PC-9 (cell line): ENCODE measurements at regions not wholly inside any gene's neighbourhood (a gene's known extent, or its start where the extent isn't known, plus 50 kb on each side); places are given as distances from the start of the nearest gene placed in this dataset.

Experiments
- BruUV-seq: library from RNA; stranded (reverse); fragments of 400-500 nt; replicated peaks from 2 replicates; lab custom pipeline; 2021; lab: Mats Ljungman, UMichigan
- CTCF ChIA-PET: fragments of 300-600 bp; sonication (Branson Sonifier 250); formaldehyde crosslinking; loops from one replicate; lab custom pipeline; 2022; ENCODE audit warnings: antibody characterized with exemption; lab: Charles Lee
- POLR2A ChIA-PET: fragments of 300-600 bp; sonication (Branson Sonifier 250); formaldehyde crosslinking; loops from one replicate; lab custom pipeline; 2022; ENCODE audit warnings: antibody characterized with exemption; ENCODE audit not compliant: unreplicated experiment; lab: Charles Lee
- DNase-seq, 2 experiments: peaks; one replicate each; pipeline versions ENCODE4 v3.0.0 to v3.0.0-alpha.2; 2015 to 2022; ENCODE audit warnings: mixed read lengths in 1 of 2
- H2AFZ ChIP-seq: fragments of 200-600 bp; sonication (generic); 2 replicates; pipeline ENCODE4 v1.8.1; 2017; ENCODE audit warnings: antibody characterized with exemption
- H3F3A ChIP-seq: fragments of 200-600 bp; sonication (generic); 2 replicates; pipeline ENCODE4 v1.8.1; 2017; ENCODE audit warnings: antibody characterized with exemption, mild to moderate bottlenecking, low read depth; ENCODE audit not compliant: insufficient read depth
- H3K27ac ChIP-seq: fragments of 200-600 bp; sonication (generic); 2 replicates; pipeline ENCODE4 v1.6.1; 2016; ENCODE audit warnings: mixed run types
- H3K27me3 ChIP-seq: fragments of 200-600 bp; sonication (generic); 2 replicates; pipeline ENCODE4 v1.6.1; 2016; ENCODE audit warnings: low read depth, mixed run types; ENCODE audit not compliant: insufficient read depth
- H3K36me3 ChIP-seq: fragments of 200-600 bp; sonication (generic); 2 replicates; pipeline ENCODE4 v1.6.1; 2016; ENCODE audit warnings: low read depth, mixed run types
- H3K4me1 ChIP-seq: fragments of 200-600 bp; sonication (generic); replicated peaks from 2 replicates; pipeline ENCODE4 v1.6.1; 2016; ENCODE audit warnings: mixed run types; ENCODE audit not compliant: insufficient read depth
- H3K4me2 ChIP-seq: fragments of 200-600 bp; sonication (generic); 2 replicates; pipeline ENCODE4 v1.6.1; 2017; ENCODE audit warnings: mixed run types
- H3K4me3 ChIP-seq: fragments of 200-600 bp; sonication (generic); 2 replicates; pipeline ENCODE4 v1.6.1; 2016; ENCODE audit warnings: mixed run types
- H3K79me2 ChIP-seq: fragments of 200-600 bp; sonication (generic); 2 replicates; pipeline ENCODE4 v1.6.1; 2017; ENCODE audit warnings: low read depth, mixed run types
- H3K9me2 ChIP-seq: fragments of 200-600 bp; sonication (generic); 2 replicates; pipeline ENCODE4 v1.8.1; 2017; ENCODE audit warnings: mild to moderate bottlenecking; ENCODE audit not compliant: insufficient read depth
- H3K9me3 ChIP-seq: fragments of 200-600 bp; sonication (generic); 2 replicates; pipeline ENCODE4 v1.8.1; 2016; ENCODE audit warnings: low read depth; ENCODE audit not compliant: insufficient read depth
- H4K20me1 ChIP-seq: fragments of 200-600 bp; sonication (generic); 2 replicates; pipeline ENCODE4 v1.8.1; 2017; ENCODE audit not compliant: insufficient read depth
- EZH2 ChIP-seq: fragments of 200-600 bp; sonication (generic); IDR thresholded peaks from 2 replicates; pipeline ENCODE4 v1.8.0; 2017; ENCODE audit warnings: antibody characterized with exemption, low read depth
- intact Hi-C: fragments of 100-400 bp; cut with micrococcal nuclease; formaldehyde crosslinking; loops from one replicate; pipeline ENCODE4 v1.10.0; 2022; ENCODE audit not compliant: unreplicated experiment
- TF ChIP-seq, protein P1 (sequence below): fragments of 200-600 bp; sonication (generic); conservative IDR thresholded peaks from 2 replicates; pipeline ENCODE4 v1.6.1; 2017; ENCODE audit warnings: mixed run types, antibody characterized with exemption, mild to moderate bottlenecking, moderate library complexity

DNA sequence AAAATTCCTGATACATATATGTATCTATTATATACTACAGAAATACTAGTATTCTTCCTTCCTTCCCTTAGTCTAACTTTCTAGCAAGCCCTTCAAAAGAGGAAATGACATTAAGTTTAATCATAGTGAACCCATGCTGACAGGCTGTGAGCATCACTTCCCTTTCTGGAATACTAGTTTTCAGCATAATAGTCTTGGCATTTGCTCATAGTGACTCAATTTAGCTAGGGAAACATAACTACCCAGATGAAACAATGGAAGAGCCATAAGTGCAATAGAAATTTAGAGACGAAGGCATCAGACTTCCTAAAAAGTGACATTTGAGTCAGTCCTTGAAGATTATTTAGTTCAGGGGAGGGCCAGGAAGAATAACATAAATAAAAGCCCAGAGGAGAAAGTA, 184.5 kb upstream of the CRY1 start:
- Histone ChIP-seq H3K4me2 (no peak overlapping the region), H3K79me2 (no peaks in the 10 kb centered on the region), H3K36me3 (no peaks in the 10 kb centered on the region), H3F3A (no peaks in the 10 kb centered on the region), H3K4me1 (no peaks in the 10 kb centered on the region; the same call in 1 of the 2 replicates), H4K20me1 (no peaks in the 10 kb centered on the region), H3K27ac (no peak overlapping the region), H3K27me3 (no peaks in the 10 kb centered on the region), H3K9me3 (no peaks in the 10 kb centered on the region; the same call in 1 of the 2 replicates), H3K9me2 (no peaks in the 10 kb centered on the region), H3K4me3 (no peak overlapping the region), H2AFZ (no peak overlapping the region)
- BruUV-seq, result no TSS peak
- intact Hi-C loops, result no loop called here
- TF ChIP-seq EZH2, result no peak
- TF ChIP-seq, protein P1, sequence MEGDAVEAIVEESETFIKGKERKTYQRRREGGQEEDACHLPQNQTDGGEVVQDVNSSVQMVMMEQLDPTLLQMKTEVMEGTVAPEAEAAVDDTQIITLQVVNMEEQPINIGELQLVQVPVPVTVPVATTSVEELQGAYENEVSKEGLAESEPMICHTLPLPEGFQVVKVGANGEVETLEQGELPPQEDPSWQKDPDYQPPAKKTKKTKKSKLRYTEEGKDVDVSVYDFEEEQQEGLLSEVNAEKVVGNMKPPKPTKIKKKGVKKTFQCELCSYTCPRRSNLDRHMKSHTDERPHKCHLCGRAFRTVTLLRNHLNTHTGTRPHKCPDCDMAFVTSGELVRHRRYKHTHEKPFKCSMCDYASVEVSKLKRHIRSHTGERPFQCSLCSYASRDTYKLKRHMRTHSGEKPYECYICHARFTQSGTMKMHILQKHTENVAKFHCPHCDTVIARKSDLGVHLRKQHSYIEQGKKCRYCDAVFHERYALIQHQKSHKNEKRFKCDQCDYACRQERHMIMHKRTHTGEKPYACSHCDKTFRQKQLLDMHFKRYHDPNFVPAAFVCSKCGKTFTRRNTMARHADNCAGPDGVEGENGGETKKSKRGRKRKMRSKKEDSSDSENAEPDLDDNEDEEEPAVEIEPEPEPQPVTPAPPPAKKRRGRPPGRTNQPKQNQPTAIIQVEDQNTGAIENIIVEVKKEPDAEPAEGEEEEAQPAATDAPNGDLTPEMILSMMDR, result no peak
- no peak for DNase-seq
- POLR2A ChIA-PET, result no interaction called here
- CTCF ChIA-PET, result no interaction called here

DNA sequence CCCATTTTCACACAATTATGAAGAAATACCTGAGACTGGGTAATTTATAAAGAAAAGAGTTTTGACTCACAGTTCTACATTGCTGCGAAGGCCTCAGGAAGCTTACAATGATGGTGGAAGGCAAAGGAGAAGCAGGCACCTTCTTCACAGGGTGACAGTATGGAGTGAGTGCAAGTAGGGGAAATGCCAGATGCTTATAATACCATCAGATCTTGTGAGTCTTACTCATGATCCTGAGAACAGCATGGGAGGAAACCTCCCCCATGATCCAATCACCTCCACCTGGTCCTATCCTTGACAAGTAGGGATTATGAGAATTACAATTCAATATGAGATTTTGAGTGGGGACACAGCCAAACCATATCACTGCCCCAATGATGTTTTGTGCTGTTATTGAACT, 189.3 kb upstream of the CRY1 start:
- no peaks in the 10 kb centered on the region for H3K36me3 ChIP-seq
- no peak overlapping the region for H2AFZ ChIP-seq
- BruUV-seq, result no TSS peak
- H3K9me2 ChIP-seq, result no peaks in the 10 kb centered on the region
- POLR2A ChIA-PET, result no interaction called here
- H4K20me1 ChIP-seq, result no peaks in the 10 kb centered on the region
- intact Hi-C loops, result no loop called here
- no peaks in the 10 kb centered on the region for H3K27me3 ChIP-seq
- no peak overlapping the region for H3K4me2 ChIP-seq
- no peaks in the 10 kb centered on the region for H3K9me3 ChIP-seq
- DNase-seq, result no peak
- H3K79me2 ChIP-seq, result no peaks in the 10 kb centered on the region
- no peak overlapping the region for H3K4me3 ChIP-seq
- H3K27ac ChIP-seq, result no peak overlapping the region
- CTCF ChIA-PET, result interaction anchor here (0.5 to 0.6 kb wide), 2 partner anchors 101 to 277 kb away, joined by 3 read pairs; no protein-coding TSS in a partner anchor
- H3F3A ChIP-seq, result peaks cover 4% of the 10 kb centered on the region
- no peak for TF ChIP-seq EZH2
- TF ChIP-seq, protein P1, result no peak
- H3K4me1 ChIP-seq, result peaks cover 8% of the 10 kb centered on the region

DNA sequence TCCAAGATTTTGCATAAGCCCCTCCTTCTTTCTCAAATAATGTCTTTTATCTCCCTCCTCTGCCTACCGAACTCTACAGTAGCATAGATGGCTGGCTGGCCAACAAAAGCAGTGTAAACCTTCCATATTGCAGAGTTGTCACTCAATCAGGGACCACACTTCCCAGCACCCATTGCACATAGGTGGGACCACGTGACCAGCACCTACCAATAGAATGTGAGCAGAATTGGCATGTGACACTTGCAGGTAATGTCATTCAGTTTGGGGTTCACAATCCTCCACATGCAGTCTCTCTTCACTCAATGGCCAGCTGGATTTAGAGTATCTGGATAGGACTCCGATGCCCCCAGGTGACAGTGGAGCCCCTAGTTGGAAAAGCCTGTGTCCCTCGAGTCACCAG, 190.3 kb upstream of the CRY1 start:
- CTCF ChIA-PET, result no interaction called here
- no peaks in the 10 kb centered on the region for H3K9me2 ChIP-seq
- H4K20me1 ChIP-seq, result no peaks in the 10 kb centered on the region
- H3K4me2 ChIP-seq, result no peak overlapping the region
- no peaks in the 10 kb centered on the region for H3K36me3 ChIP-seq
- DNase-seq, result no peak
- POLR2A ChIA-PET, result no interaction called here
- no peak overlapping the region for H2AFZ ChIP-seq
- no peaks in the 10 kb centered on the region for H3K79me2 ChIP-seq
- peaks cover 14% of the 10 kb centered on the region for H3F3A ChIP-seq
- H3K27me3 ChIP-seq, result no peaks in the 10 kb centered on the region
- H3K4me3 ChIP-seq, result no peak overlapping the region
- TF ChIP-seq, protein P1, result no peak
- no peak for TF ChIP-seq EZH2
- BruUV-seq, result no TSS peak
- intact Hi-C loops, result no loop called here
- H3K9me3 ChIP-seq, result no peaks in the 10 kb centered on the region
- H3K4me1 ChIP-seq, result peaks cover 18% of the 10 kb centered on the region
- no peak overlapping the region for H3K27ac ChIP-seq
